Liver (tissue), 7 donors: ENCODE measurements at regions not wholly inside any gene's neighbourhood (a gene's known extent, or its start where the extent isn't known, plus 50 kb on each side); places are given as distances from the start of the nearest gene placed in this dataset.
A peak's percentile ranks its signal among the peaks of the same experiment; 100 is the strongest.

Experiments
- DNase-seq: peaks from one replicate; pipeline ENCODE4 v3.0.0-alpha.2; 2017; ENCODE audit warnings: low spot score
- H3K27ac ChIP-seq, 2 donors: one replicate each; pipeline ENCODE4 v1.7.0; 2013; ENCODE audit warnings: inconsistent platforms in 2 of 2, low read length in 2 of 2, control low read depth in 1 of 2, low read depth in 1 of 2, mild to moderate bottlenecking in 1 of 2
- H3K27me3 ChIP-seq, 4 donors: one replicate each; pipeline versions ENCODE4 v1.6.1 to v1.7.0; 2013; ENCODE audit warnings: low read length in 3 of 4, inconsistent platforms in 1 of 4, mild to moderate bottlenecking in 1 of 4, moderate library complexity in 1 of 4; ENCODE audit not compliant: control insufficient read depth in 4 of 4, insufficient read depth in 4 of 4
- H3K36me3 ChIP-seq, 4 donors: one replicate each; pipeline versions ENCODE4 v1.6.1 to v1.7.0; 2013; ENCODE audit warnings: low read length in 3 of 4, mild to moderate bottlenecking in 3 of 4, low read depth in 1 of 4, moderate library complexity in 1 of 4; ENCODE audit not compliant: control insufficient read depth in 4 of 4, insufficient read depth in 3 of 4
- H3K4me1 ChIP-seq, 4 donors: one replicate each; pipeline versions ENCODE4 v1.6.1 to v1.7.0; 2013; ENCODE audit warnings: low read length in 3 of 4, mild to moderate bottlenecking in 3 of 4, moderate library complexity in 1 of 4; ENCODE audit not compliant: control insufficient read depth in 4 of 4, insufficient read depth in 4 of 4
- H3K4me3 ChIP-seq, 3 donors: one replicate each; pipeline versions ENCODE4 v1.6.1 to v1.7.0; 2013; ENCODE audit warnings: low read length in 3 of 3, control low read depth in 1 of 3, low read depth in 1 of 3, mild to moderate bottlenecking in 1 of 3
- H3K9ac ChIP-seq, 2 donors: one replicate each; pipeline ENCODE4 v1.7.0; 2013; ENCODE audit warnings: low read length in 2 of 2, mild to moderate bottlenecking in 2 of 2, moderate library complexity in 2 of 2, control low read depth in 1 of 2, low read depth in 1 of 2
- H3K9me3 ChIP-seq, 4 donors: one replicate each; pipeline versions ENCODE4 v1.6.1 to v1.7.0; 2013; ENCODE audit warnings: low read length in 3 of 4; ENCODE audit not compliant: control insufficient read depth in 4 of 4
- ATF3 ChIP-seq: IDR thresholded peaks from 2 replicates; pipeline ENCODE4 v1.6.1; 2016; ENCODE audit warnings: antibody characterized with exemption
- CTCF ChIP-seq: fragments of 150-350 bp; IDR thresholded peaks from 2 replicates; pipeline ENCODE4 v1.5.1; 2017; ENCODE audit warnings: improper control_type of control experiment, low read depth, low read length; ENCODE audit not compliant: missing input control
- EGR1 ChIP-seq, 2 donors: IDR thresholded peaks; 2 replicates each; pipeline ENCODE4 v1.6.1; 2016 to 2018; ENCODE audit warnings: antibody characterized with exemption in 2 of 2, low read depth in 2 of 2
- FOXA1 ChIP-seq: IDR thresholded peaks from 2 replicates; pipeline ENCODE4 v1.6.1; 2016; ENCODE audit warnings: antibody characterized with exemption
- FOXA2 ChIP-seq: IDR thresholded peaks from 2 replicates; pipeline ENCODE4 v1.6.1; 2016; ENCODE audit warnings: antibody characterized with exemption
- GABPA ChIP-seq, 2 donors: IDR thresholded peaks in 1 of 2; conservative IDR thresholded peaks in 1 of 2; 2 replicates each; pipeline ENCODE4 v1.6.1; 2016; ENCODE audit warnings: antibody characterized with exemption in 2 of 2, mild to moderate bottlenecking in 1 of 2, moderate library complexity in 1 of 2
- HNF4A ChIP-seq, 2 donors: conservative IDR thresholded peaks; 2 replicates each; pipeline ENCODE4 v1.6.1; 2016; ENCODE audit warnings: antibody characterized with exemption in 2 of 2, mild to moderate bottlenecking in 2 of 2
- HNF4G ChIP-seq: IDR thresholded peaks from 2 replicates; pipeline ENCODE4 v1.6.1; 2016; ENCODE audit warnings: antibody characterized with exemption
- JUND ChIP-seq, 2 donors: IDR thresholded peaks; 2 replicates each; pipeline ENCODE4 v1.6.1; 2016; ENCODE audit warnings: antibody characterized with exemption in 2 of 2
- MAX ChIP-seq: IDR thresholded peaks from 2 replicates; pipeline ENCODE4 v1.6.1; 2016; ENCODE audit warnings: antibody characterized with exemption
- NR2F2 ChIP-seq: IDR thresholded peaks from 2 replicates; pipeline ENCODE4 v1.6.1; 2016; ENCODE audit warnings: antibody characterized with exemption
- RAD21 ChIP-seq, 2 donors: IDR thresholded peaks; 2 replicates each; pipeline ENCODE4 v1.6.1; 2016; ENCODE audit warnings: antibody characterized with exemption in 2 of 2, mild to moderate bottlenecking in 2 of 2
- REST ChIP-seq: IDR thresholded peaks from 2 replicates; pipeline ENCODE4 v1.6.1; 2016; ENCODE audit warnings: antibody characterized with exemption, mild to moderate bottlenecking
- RXRA ChIP-seq, 2 donors: IDR thresholded peaks; 2 replicates each; pipeline ENCODE4 v1.6.1; 2017 to 2018; ENCODE audit warnings: antibody characterized with exemption in 2 of 2, mild to moderate bottlenecking in 1 of 2
- SP1 ChIP-seq: IDR thresholded peaks from 2 replicates; pipeline ENCODE4 v1.6.1; 2018; ENCODE audit warnings: antibody characterized with exemption, mild to moderate bottlenecking
- TAF1 ChIP-seq: conservative IDR thresholded peaks from 2 replicates; pipeline ENCODE4 v1.6.1; 2016; ENCODE audit warnings: antibody characterized with exemption, mild to moderate bottlenecking
- YY1 ChIP-seq: IDR thresholded peaks from 2 replicates; pipeline ENCODE4 v1.6.1; 2016; ENCODE audit warnings: antibody characterized with exemption, mild to moderate bottlenecking
- ZBTB33 ChIP-seq: IDR thresholded peaks from 2 replicates; pipeline ENCODE4 v1.6.1; 2016; ENCODE audit warnings: antibody characterized with exemption
- donor health status: healthy.
- donor health status: healthy.
- donor health status: healthy.
- donor health status: healthy.

- Histone ChIP-seq H3K9ac (no peak overlapping the region), H3K36me3 (no peaks in the 10 kb centered on the region), H3K4me1 (peaks cover 0 to 17% (median 2%) of the 10 kb centered on the region in 4 donors), H3K9me3 (no peaks in the 10 kb centered on the region), H3K4me3 (no peak overlapping the region), H3K27ac (no peak overlapping the region), H3K27me3 (no peaks in the 10 kb centered on the region)
- TF ChIP-seq TAF1, result no peak
- TF ChIP-seq ATF3, result no peak
- no peak for TF ChIP-seq MAX
- peak in 1 of 2 donors; percentile 42 for TF ChIP-seq EGR1 (IDR thresholded peaks at IDR 0.05; ENCODE audit: low read depth in 2 of 2)
- peak in 1 of 2 donors; percentile 63 for TF ChIP-seq JUND (IDR thresholded peaks at IDR 0.05)
- TF ChIP-seq CTCF, result no peak
- TF ChIP-seq REST, result no peak
- TF ChIP-seq RAD21 (IDR thresholded peaks at IDR 0.05), result peak; percentile 26 to 31
- TF ChIP-seq GABPA (IDR thresholded peaks at IDR 0.05 in 1 of 2, conservative IDR thresholded peaks at IDR 0.05 in 1 of 2), result no peak
- TF ChIP-seq ZBTB33, result no peak
- peak; percentile 31 for TF ChIP-seq YY1
- no peak for TF ChIP-seq FOXA1
- TF ChIP-seq HNF4A (conservative IDR thresholded peaks at IDR 0.05), result peak; percentile 46 to 61
- no peak for TF ChIP-seq HNF4G
- peak in 1 of 2 donors; percentile 41 for TF ChIP-seq RXRA (IDR thresholded peaks at IDR 0.05)
- TF ChIP-seq SP1, result no peak
- TF ChIP-seq NR2F2, result no peak
- TF ChIP-seq FOXA2, result peak; percentile 67
- DNase-seq, result no peak
Observed at GRCh38 chr4:100898844-100899243, 381.0 kb upstream of the EMCN start.
